WTC11 (cell line): ENCODE measurements at regions not wholly inside any gene's neighbourhood (a gene's known extent, or its start where the extent isn't known, plus 50 kb on each side); places are given as distances from the start of the nearest gene placed in this dataset.

ENCODE experiments used
- JUN ChIP-seq: sonication (generic); formaldehyde crosslinking; IDR thresholded peaks from 2 replicates; pipeline ENCODE4 v1.8.0; 2023; ENCODE audit warnings: mild to moderate bottlenecking, missing genetic modification reagents
- SOX15 ChIP-seq: fragments of 250-450 bp; sonication (Bioruptor Pico); IDR thresholded peaks from 2 replicates; pipeline ENCODE4 v1.9.0; 2021; ENCODE audit warnings: mild to moderate bottlenecking
- TCF7 ChIP-seq: sonication (generic); formaldehyde crosslinking; IDR thresholded peaks from 2 replicates; pipeline ENCODE4 v1.8.0; 2022; ENCODE audit warnings: mild to moderate bottlenecking, low read depth, missing genetic modification reagents, moderate library complexity
- ZNF671 ChIP-seq: fragments of 250-450 bp; sonication (Bioruptor Pico); IDR thresholded peaks from 2 replicates; pipeline ENCODE4 v1.8.0; 2021; ENCODE audit warnings: mild to moderate bottlenecking
- TF ChIP-seq, protein P1 (sequence below): fragments of 200-600 bp; IDR thresholded peaks from 2 replicates; pipeline ENCODE4 v1.8.0; 2022; ENCODE audit warnings: antibody characterized with exemption
- TF ChIP-seq, protein P2 (sequence below): sonication (generic); formaldehyde crosslinking; IDR thresholded peaks from 2 replicates; pipeline ENCODE4 v1.8.0; 2022; ENCODE audit warnings: missing genetic modification reagents
- TF ChIP-seq, protein P3 (sequence below): sonication (generic); formaldehyde crosslinking; IDR thresholded peaks from 2 replicates; pipeline ENCODE4 v1.8.1; 2022; ENCODE audit warnings: mild to moderate bottlenecking, moderate library complexity, missing genetic modification reagents
- TF ChIP-seq, protein P4 (sequence below): fragments of 250-450 bp; sonication (Bioruptor Pico); IDR thresholded peaks from 2 replicates; pipeline ENCODE4 v2.1.2; 2022; ENCODE audit warnings: mild to moderate bottlenecking, moderate library complexity
- TF ChIP-seq, protein P5 (sequence below): sonication (generic); formaldehyde crosslinking; IDR thresholded peaks from 2 replicates; pipeline ENCODE4 v1.8.0; 2022; ENCODE audit warnings: mild to moderate bottlenecking, missing genetic modification reagents

DNA sequence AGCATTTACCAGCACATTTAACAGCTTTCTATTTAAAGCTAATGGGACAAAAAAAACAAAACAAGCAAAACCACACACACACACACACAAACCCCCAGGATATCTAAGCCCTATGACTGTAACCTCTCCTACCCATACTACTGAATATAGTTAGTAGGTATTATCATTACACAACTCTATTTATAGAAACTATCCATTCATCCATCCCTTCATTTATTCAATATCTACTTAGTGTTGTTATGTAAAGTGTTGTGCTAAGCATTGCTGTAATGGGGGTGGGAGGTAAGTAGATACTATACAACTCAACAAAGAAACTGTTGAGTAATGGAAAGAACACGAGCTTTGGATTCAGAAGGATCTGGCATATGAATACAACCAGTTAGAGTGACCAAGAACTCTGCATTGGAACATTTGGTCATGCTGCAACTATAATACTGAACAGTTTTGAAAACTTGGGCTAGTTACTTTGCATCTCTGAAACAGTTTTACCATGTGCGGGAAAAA lies 82.3 kb upstream of the ZNF608 start:
- no peak for TF ChIP-seq JUN (CRISPR knock-in tag)
- TF ChIP-seq, protein P1, sequence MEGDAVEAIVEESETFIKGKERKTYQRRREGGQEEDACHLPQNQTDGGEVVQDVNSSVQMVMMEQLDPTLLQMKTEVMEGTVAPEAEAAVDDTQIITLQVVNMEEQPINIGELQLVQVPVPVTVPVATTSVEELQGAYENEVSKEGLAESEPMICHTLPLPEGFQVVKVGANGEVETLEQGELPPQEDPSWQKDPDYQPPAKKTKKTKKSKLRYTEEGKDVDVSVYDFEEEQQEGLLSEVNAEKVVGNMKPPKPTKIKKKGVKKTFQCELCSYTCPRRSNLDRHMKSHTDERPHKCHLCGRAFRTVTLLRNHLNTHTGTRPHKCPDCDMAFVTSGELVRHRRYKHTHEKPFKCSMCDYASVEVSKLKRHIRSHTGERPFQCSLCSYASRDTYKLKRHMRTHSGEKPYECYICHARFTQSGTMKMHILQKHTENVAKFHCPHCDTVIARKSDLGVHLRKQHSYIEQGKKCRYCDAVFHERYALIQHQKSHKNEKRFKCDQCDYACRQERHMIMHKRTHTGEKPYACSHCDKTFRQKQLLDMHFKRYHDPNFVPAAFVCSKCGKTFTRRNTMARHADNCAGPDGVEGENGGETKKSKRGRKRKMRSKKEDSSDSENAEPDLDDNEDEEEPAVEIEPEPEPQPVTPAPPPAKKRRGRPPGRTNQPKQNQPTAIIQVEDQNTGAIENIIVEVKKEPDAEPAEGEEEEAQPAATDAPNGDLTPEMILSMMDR, result no peak
- TF ChIP-seq ZNF671, result no peak
- TF ChIP-seq TCF7 (CRISPR knock-in tag), result no peak
- TF ChIP-seq SOX15 (CRISPR knock-in tag), result no peak
- TF ChIP-seq, protein P2, sequence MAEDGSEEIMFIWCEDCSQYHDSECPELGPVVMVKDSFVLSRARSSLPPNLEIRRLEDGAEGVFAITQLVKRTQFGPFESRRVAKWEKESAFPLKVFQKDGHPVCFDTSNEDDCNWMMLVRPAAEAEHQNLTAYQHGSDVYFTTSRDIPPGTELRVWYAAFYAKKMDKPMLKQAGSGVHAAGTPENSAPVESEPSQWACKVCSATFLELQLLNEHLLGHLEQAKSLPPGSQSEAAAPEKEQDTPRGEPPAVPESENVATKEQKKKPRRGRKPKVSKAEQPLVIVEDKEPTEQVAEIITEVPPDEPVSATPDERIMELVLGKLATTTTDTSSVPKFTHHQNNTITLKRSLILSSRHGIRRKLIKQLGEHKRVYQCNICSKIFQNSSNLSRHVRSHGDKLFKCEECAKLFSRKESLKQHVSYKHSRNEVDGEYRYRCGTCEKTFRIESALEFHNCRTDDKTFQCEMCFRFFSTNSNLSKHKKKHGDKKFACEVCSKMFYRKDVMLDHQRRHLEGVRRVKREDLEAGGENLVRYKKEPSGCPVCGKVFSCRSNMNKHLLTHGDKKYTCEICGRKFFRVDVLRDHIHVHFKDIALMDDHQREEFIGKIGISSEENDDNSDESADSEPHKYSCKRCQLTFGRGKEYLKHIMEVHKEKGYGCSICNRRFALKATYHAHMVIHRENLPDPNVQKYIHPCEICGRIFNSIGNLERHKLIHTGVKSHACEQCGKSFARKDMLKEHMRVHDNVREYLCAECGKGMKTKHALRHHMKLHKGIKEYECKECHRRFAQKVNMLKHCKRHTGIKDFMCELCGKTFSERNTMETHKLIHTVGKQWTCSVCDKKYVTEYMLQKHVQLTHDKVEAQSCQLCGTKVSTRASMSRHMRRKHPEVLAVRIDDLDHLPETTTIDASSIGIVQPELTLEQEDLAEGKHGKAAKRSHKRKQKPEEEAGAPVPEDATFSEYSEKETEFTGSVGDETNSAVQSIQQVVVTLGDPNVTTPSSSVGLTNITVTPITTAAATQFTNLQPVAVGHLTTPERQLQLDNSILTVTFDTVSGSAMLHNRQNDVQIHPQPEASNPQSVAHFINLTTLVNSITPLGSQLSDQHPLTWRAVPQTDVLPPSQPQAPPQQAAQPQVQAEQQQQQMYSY (CRISPR knock-in tag), result no peak
- TF ChIP-seq, protein P3, sequence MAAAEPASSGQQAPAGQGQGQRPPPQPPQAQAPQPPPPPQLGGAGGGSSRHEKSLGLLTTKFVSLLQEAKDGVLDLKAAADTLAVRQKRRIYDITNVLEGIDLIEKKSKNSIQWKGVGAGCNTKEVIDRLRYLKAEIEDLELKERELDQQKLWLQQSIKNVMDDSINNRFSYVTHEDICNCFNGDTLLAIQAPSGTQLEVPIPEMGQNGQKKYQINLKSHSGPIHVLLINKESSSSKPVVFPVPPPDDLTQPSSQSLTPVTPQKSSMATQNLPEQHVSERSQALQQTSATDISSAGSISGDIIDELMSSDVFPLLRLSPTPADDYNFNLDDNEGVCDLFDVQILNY, result no peak
- TF ChIP-seq, protein P4, sequence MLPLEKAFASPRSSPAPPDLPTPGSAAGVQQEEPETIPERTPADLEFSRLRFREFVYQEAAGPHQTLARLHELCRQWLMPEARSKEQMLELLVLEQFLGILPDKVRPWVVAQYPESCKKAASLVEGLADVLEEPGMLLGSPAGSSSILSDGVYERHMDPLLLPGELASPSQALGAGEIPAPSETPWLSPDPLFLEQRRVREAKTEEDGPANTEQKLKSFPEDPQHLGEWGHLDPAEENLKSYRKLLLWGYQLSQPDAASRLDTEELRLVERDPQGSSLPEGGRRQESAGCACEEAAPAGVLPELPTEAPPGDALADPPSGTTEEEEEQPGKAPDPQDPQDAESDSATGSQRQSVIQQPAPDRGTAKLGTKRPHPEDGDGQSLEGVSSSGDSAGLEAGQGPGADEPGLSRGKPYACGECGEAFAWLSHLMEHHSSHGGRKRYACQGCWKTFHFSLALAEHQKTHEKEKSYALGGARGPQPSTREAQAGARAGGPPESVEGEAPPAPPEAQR, result no peak
- TF ChIP-seq, protein P5, sequence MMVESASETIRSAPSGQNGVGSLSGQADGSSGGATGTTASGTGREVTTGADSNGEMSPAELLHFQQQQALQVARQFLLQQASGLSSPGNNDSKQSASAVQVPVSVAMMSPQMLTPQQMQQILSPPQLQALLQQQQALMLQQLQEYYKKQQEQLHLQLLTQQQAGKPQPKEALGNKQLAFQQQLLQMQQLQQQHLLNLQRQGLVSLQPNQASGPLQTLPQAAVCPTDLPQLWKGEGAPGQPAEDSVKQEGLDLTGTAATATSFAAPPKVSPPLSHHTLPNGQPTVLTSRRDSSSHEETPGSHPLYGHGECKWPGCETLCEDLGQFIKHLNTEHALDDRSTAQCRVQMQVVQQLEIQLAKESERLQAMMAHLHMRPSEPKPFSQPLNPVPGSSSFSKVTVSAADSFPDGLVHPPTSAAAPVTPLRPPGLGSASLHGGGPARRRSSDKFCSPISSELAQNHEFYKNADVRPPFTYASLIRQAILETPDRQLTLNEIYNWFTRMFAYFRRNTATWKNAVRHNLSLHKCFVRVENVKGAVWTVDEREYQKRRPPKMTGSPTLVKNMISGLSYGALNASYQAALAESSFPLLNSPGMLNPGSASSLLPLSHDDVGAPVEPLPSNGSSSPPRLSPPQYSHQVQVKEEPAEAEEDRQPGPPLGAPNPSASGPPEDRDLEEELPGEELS (CRISPR knock-in tag), result no peak
